Suppressor macrophage treated with lipopolysaccharide for 1 hour (primary cell): ENCODE measurements at regions not wholly inside any gene's neighbourhood (a gene's known extent, or its start where the extent isn't known, plus 50 kb on each side); places are given as distances from the start of the nearest gene placed in this dataset.
"Not testable (repeated sequence)": the region's sequence is repeated elsewhere in the genome, so short reads cannot be mapped to it uniquely, and the experiment has no call there.

Experiments
- DNase-seq, 3 donors: peaks; one replicate each; pipeline ENCODE4 v3.0.0-alpha.2; 2020 to 2022

- DNase-seq, result no peak
Observed at GRCh38 chr6:81228912-81229555, 523.4 kb downstream of the TENT5A start.

- no peak for DNase-seq
Observed at GRCh38 chr6:81226957-81227356, 525.5 kb downstream of the TENT5A start.

DNA sequence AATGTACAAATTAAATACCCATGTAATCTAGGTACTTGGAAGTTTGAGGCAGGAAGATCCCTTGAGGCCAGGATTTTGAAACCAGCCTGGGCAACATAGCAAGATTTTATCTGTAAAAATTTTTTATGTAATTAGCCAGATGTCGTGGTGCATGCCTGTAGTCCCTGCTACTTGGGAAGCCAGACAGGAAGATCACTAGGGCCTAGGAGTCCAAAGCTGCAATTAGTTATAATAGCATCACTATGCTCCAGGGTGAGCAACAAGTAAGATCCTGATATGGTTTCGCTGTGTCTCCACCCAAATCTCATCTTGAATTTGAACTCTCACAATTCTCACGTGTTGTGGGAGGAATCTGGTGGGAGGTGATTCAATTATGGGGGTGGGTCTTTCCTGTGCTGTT lies 535.8 kb downstream of the TENT5A start:
- no peak for DNase-seq

- DNase-seq, result no peak
Observed at GRCh38 chr6:81215092-81215432, 537.4 kb downstream of the TENT5A start.

GRCh38 chr6:81214414-81215091 lies 537.9 kb downstream of the TENT5A start:
- DNase-seq, result no peak

DNA sequence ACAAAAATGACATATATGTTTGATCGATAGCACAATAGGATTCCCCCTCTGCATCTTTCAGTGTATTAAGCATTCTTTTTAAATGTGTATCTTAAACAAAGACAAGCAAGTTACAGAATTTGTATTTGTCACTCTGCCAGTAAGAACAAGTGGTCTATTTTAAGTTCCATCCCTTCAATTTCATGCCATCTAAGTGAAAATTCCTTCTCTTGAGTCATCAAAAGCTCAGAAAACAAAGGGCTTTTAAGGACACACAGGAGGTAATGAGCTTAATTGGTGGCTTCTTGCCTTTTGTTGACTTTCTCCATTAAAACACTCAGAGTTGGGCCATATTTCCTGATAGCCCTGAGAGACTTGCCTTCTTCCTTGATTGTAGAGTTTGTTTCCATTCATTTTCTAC lies 547.8 kb downstream of the TENT5A start:
- no peak for DNase-seq

DNA sequence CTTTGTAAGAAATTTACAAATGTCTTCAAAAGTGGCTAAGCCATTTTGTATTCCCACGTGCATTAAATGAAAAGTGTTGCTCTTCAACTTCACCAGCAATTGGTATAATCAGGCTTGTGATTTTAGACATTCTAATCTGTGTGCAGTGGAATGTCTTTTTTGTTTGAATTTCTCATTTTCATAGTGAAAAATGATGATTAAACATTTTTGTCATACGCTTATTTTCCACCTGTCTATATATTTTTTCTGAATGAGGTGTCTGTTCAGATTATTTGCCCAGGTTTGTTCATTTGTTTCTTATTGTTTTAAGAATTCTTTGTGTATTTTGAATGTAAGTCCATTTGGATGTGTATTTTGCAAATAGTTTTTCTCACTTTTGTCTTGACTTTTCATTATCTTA lies 558.1 kb downstream of the TENT5A start:
- no peak for DNase-seq

- DNase-seq, result no peak
Observed at GRCh38 chr6:81172056-81172740, 580.3 kb downstream of the TENT5A start.

GRCh38 chr6:81169166-81169565 lies 583.3 kb downstream of the TENT5A start:
- DNase-seq, result no peak

DNA sequence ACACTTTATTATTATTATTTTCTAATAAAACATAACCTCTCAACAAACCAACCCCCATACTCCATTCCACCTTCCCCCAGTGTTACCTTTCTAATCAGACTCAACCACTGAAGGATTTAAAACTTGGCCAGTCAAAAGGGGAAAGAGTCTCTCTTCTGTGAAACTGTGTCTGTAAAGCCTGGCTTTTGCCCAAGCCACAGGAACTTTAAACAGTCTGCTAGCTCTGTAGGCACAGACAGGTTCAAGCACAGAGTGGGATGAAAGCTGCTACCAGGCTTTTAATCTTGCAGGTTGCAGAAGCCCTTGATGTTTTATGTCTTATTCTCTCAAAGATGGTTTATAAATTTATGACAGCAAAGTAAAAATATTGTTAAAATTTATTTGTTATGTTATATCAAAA lies 585.7 kb downstream of the TENT5A start:
- DNase-seq, result no peak

- DNase-seq, result no peak
Observed at GRCh38 chr6:81158956-81159355, 593.5 kb downstream of the TENT5A start.

DNA sequence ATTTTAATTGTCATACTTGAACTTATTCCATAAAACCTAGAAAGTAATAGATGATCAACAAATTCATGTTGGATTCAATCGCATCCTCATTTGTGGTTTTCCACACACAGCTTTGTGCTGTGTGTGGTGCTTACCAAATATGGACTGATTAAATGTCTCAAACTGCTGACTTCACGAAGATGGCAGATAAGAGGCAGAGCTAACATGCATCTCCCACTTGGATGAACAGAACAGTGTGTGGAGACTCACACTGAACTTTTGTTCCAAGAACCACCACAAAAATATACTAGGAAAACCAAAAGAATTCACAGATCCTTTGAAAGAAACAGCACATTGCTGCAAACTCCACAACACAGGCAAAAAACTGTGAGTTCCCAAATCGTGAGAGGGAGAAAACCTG lies 603.7 kb downstream of the TENT5A start:
- DNase-seq, result no peak

DNA sequence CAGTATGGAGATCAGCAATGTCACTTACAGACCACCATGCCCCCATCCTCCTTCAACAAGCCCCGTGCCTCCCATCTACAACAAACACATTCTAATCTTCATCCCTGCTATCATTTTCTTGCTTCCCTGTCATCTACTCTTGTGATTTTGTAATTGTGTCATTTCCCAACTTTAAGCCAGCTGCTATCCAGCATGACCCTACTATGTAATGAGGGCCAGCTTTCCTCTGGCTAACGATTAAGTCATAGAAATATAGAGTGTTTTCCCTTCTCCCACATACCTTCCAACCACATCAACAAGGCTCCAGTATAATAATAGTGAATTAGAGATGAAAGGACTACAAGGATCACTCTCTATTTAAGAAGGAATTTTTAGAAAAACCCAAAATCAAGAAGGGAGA lies 607.0 kb downstream of the TENT5A start:
- DNase-seq, result no peak

GRCh38 chr6:81144346-81144745 lies 608.1 kb downstream of the TENT5A start:
- no peak for DNase-seq

DNA sequence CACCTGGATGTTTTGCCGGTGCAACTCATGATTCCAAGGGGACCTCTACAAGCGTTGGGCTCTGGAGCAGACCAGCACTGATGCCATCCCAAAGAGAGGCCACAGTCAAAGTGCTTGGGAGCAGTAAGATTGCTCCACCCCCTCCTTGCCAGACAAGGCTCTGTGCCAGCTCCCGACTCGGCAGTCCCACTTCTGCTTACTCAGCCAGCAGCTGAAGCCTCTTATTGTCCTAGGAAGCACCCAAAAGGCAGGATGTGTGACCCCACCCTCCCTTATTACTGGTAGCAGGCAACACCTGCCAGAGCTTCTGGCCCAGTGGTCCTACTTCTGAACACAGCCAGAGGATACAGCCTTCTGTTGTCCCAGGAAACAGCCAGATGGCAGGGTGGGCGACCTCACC lies 614.2 kb downstream of the TENT5A start:
- DNase-seq, result no peak

DNA sequence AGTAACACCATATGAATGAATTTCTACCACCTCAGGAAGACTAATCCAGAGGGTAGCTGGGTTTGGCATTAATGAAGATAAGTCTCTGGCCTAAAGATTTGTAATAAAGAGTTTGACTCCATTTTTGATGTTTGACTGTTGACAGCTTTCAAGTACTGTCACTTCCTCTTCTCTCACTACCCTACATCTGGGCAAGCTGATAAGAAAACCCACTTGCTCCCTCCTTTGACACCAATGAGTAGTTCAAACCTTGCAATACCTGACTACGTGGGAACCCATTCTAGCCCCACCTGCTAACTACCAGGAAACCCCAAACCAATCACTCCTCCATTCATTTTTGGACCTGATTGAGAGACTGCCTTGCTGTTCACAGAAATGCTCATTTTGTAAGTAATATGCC lies 621.5 kb downstream of the TENT5A start:
- DNase-seq, result no peak

GRCh38 chr6:81130061-81130460 lies 622.4 kb downstream of the TENT5A start:
- DNase-seq, result no peak

GRCh38 chr6:81128671-81129070 lies 623.8 kb downstream of the TENT5A start:
- DNase-seq, result no peak

DNA sequence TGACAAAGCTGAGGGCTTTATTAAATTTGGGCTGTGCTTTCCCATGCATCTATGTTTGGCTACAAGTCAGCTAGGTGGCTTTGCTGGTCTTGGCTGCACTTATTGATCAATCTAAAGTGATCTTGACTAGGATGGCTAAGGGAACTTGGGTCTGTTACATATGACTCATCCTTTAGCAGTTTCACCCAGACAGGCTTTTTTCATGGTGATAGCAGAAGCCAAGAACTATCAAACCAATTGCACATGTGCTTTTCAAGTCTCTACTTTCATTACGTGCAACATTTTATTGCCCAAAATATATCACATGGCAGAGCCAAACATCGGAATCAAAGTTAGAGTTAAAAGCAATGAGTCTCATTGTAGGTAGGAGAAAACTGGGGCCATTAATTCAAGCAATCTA lies 626.3 kb downstream of the TENT5A start:
- no peak for DNase-seq

GRCh38 chr6:81120280-81120679 lies 632.2 kb downstream of the TENT5A start:
- peak in 1 of 3 donors; percentile 8 for DNase-seq

DNA sequence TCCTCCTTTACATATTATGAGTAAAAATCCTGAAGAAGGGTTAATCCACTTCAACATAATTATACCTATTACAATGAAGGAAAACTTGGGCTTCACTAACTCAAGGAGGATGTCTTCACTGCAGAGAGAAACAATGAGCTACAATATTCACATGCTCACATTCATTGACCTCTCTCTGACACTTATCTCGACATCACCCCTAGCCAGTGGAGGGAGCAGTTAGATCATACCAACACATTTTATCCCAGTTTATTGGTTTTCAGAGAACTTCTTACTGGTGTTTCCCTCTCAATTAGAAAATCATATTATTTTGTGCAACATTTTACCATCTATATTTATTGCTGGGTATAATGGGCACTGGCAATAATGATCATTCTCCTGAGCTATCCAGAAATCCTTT lies 646.5 kb downstream of the TENT5A start:
- peak in 1 of 3 donors; percentile 6 for DNase-seq

GRCh38 chr6:81098109-81098814 lies 654.2 kb downstream of the TENT5A start:
- DNase-seq, result no peak

- DNase-seq, result not testable (repeated sequence)
Observed at GRCh38 chr6:81096464-81096863, 656.0 kb downstream of the TENT5A start.

- no peak for DNase-seq
Observed at GRCh38 chr6:81093051-81093450, 659.4 kb downstream of the TENT5A start.
